ENCODE measurements at regions not wholly inside any gene's neighbourhood (a gene's known extent, or its start where the extent isn't known, plus 50 kb on each side); places are given as distances from the start of the nearest gene placed in this dataset.

DNA sequence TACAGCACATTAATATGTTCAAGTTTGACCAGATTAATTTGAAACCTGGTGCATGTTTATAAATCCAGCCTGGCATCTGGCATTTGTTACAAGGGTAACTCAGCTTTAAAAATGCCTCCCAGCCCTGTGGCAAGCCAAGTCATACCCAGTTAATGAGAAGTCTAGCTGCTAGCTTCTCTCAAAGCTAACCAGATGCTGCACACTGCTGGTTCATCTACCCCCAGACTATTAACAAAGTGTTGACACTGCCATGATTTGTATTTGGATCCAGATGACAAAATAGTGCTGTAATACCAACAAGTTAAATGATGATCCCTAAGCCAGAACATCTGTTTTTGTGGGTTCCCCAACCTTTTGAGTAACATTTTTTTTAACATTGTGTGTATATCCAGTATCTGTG lies 573.7 kb upstream of the DAB2 start:
- TF ChIP-seq POLR2A (IDR thresholded peaks at IDR 0.05; ENCODE audit: low read depth, low read length): no peak
- TF ChIP-seq POLR2AphosphoS5 (IDR thresholded peaks at IDR 0.05; ENCODE audit: low read depth, low read length): no peak
- TF ChIP-seq TAF1 (IDR thresholded peaks at IDR 0.05; ENCODE audit: low read depth, low read length): no peak
- no peak for TF ChIP-seq SPI1 (IDR thresholded peaks at IDR 0.05; ENCODE audit: low read depth, low read length)

All from GM12891 (cell line).